Astrocyte of the spinal cord (primary cell): ENCODE measurements at regions not wholly inside any gene's neighbourhood (a gene's known extent, or its start where the extent isn't known, plus 50 kb on each side); places are given as distances from the start of the nearest gene placed in this dataset.
"Not testable (repeated sequence)": the region's sequence is repeated elsewhere in the genome, so short reads cannot be mapped to it uniquely, and the experiment has no call there.

Experiments
- DNase-seq: peaks from one replicate; pipeline ENCODE4 v3.0.0; 2011; ENCODE audit warnings: low read depth, low spot score
- H3K4me3 ChIP-seq: 2 replicates; pipeline ENCODE4 v1.5.1; 2011; ENCODE audit warnings: low read depth, mild to moderate bottlenecking, low read length, moderate library complexity
- CTCF ChIP-seq: IDR thresholded peaks from 2 replicates; pipeline ENCODE4 v1.5.1; 2012; ENCODE audit warnings: low read depth, mild to moderate bottlenecking, low read length, inconsistent platforms
- in situ Hi-C: cut with HindIII; loops from 2 replicates; pipeline ENCODE4 v1.10.0; 2017; ENCODE audit warnings: low sequenced_read_pairs

DNA sequence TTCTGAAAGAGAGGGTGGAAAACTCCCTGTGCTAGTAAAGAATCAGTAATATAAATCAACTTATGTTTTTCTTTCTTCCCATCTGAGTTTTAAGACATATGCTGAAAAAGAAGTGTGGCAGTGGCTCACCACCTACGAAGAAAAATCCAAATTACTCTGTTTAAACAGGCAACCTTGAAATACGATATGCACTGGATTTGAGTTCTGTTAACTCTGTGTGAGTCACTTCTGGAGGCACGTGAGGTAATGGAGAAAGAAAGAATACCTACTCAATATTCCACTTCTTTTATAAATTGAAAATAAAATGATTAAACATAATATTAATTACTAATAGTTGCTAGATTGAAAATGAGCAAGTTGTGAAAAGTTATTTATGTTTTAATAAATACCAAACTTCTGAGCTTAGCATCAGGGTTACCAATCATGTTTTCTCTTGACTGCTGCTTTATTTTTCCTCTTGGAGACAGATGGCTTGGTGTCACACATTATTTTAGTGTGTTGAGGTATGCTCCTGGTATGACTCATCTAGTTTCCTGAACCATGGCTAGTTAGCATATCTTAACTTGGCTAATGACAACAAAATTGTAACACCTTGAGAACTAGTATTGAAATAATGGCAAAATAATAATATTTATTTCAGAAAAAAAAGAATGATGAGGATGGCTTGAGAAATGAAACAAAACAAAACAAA, 1705.5 kb upstream of the PIK3C3 start:
- in situ Hi-C loops: no loop called here
- H3K4me3 ChIP-seq: no peak overlapping the region
- peak; percentile 42 for DNase-seq
- TF ChIP-seq CTCF: no peak

DNA sequence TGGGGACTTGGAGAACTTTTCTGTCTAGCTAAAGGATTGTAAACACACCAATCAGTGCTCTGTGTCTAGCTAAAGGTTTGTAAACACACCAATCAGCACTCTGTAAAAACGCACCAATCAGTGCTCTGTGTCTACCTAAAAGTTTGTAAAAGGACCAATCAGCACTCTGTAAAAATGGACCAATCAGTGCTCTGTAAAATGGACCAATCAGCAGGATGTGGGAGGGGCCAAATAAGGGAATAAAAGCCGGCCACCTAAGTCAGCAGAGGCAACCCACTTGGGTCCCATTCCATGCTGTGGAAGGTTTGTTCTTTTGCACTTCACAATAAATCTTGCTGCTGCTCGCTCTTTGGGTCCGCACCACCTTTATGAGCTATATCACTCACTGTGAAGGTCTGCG, 1709.4 kb upstream of the PIK3C3 start:
- in situ Hi-C loops, DNase-seq, H3K4me3 ChIP-seq: not testable (repeated sequence)

- DNase-seq: no peak
- in situ Hi-C loops: no loop called here
- H3K4me3 ChIP-seq: no peak overlapping the region
- TF ChIP-seq CTCF: no peak
Measured at GRCh38 chr18:40243607-40244006, 1711.4 kb upstream of the PIK3C3 start.

DNA sequence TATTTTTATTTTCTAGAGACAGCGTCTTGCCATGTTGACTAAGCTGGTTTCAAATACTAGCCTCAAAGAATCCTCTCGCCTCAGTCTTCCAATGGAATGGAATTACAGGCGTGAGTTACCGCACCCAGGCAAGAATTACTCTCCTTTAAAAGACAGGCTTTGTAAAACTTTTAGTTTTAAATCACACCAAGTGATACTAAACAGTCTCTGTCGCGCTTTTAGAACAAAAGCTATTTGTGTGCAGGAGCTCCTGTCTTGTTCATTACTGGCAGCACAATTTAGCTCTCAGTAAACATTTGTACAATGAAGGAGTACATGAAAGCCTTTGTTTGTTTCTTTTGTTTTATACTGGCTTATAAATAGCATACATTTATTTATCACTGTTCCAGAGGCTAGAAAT, 1719.2 kb upstream of the PIK3C3 start:
- TF ChIP-seq CTCF: no peak
- no peak overlapping the region for H3K4me3 ChIP-seq
- no peak for DNase-seq
- in situ Hi-C loops: no loop called here

DNA sequence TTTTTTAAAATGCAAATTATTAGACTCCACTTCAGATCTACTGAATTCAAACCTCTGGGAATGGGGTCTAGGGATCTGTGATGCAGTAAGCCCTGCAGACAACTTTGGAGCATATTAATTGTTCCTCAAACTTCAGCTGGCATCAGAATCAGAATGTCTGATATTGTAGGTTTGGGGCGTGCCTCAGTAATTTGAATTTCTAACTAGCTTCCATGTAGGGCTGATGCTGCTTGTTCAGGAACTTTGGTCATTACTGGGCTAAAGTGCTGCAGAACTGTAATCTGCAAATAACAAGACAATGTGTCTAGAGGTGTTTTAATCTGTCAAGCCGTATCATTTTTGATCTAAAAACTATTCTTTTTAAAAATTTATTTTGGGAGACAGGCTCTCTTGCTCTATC, 1719.7 kb upstream of the PIK3C3 start:
- in situ Hi-C loops: no loop called here
- DNase-seq: no peak
- no peak overlapping the region for H3K4me3 ChIP-seq
- TF ChIP-seq CTCF: no peak

- no peak for TF ChIP-seq CTCF
- no peak overlapping the region for H3K4me3 ChIP-seq
- in situ Hi-C loops: no loop called here
- no peak for DNase-seq
Measured at GRCh38 chr18:40233931-40234616, 1721.0 kb upstream of the PIK3C3 start.

GRCh38 chr18:40222776-40223175, 1732.3 kb upstream of the PIK3C3 start:
- TF ChIP-seq CTCF: no peak
- H3K4me3 ChIP-seq: no peak overlapping the region
- in situ Hi-C loops: no loop called here
- DNase-seq: peak; percentile 31
